ENCODE measurements at regions not wholly inside any gene's neighbourhood (a gene's known extent, or its start where the extent isn't known, plus 50 kb on each side); places are given as distances from the start of the nearest gene placed in this dataset.

GRCh38 chr10:30793093-30793492 lies 163.5 kb upstream of the LYZL2 start:
- DNase-seq (ENCODE audit: low read depth) = no peak
- H3K4me3 ChIP-seq (ENCODE audit: low read depth, low read length) = no peak overlapping the region
- TF ChIP-seq CTCF (conservative IDR thresholded peaks at IDR 0.05; ENCODE audit: low read depth, low read length) = no peak

GRCh38 chr10:30792025-30792424 lies 162.5 kb upstream of the LYZL2 start:
- H3K4me3 ChIP-seq (ENCODE audit: low read depth, low read length) = no peak overlapping the region
- no peak for TF ChIP-seq CTCF (conservative IDR thresholded peaks at IDR 0.05; ENCODE audit: low read depth, low read length)
- DNase-seq (ENCODE audit: low read depth) = no peak

GRCh38 chr10:30791197-30791611 lies 161.7 kb upstream of the LYZL2 start:
- TF ChIP-seq CTCF (conservative IDR thresholded peaks at IDR 0.05; ENCODE audit: low read depth, low read length) = no peak
- no peak for DNase-seq (ENCODE audit: low read depth)
- no peak overlapping the region for H3K4me3 ChIP-seq (ENCODE audit: low read depth, low read length)

GRCh38 chr10:30789806-30790205 lies 160.3 kb upstream of the LYZL2 start:
- no peak for TF ChIP-seq CTCF (conservative IDR thresholded peaks at IDR 0.05; ENCODE audit: low read depth, low read length)
- H3K4me3 ChIP-seq (ENCODE audit: low read depth, low read length) = no peak overlapping the region
- no peak for DNase-seq (ENCODE audit: low read depth)

- no peak overlapping the region for H3K4me3 ChIP-seq (ENCODE audit: low read depth, low read length)
- peak; percentile 44 for DNase-seq (ENCODE audit: low read depth)
- no peak for TF ChIP-seq CTCF (conservative IDR thresholded peaks at IDR 0.05; ENCODE audit: low read depth, low read length)
Observed at GRCh38 chr10:30788307-30788706, 158.8 kb upstream of the LYZL2 start.

- TF ChIP-seq CTCF (conservative IDR thresholded peaks at IDR 0.05; ENCODE audit: low read depth, low read length) = no peak
- no peak for DNase-seq (ENCODE audit: low read depth)
- no peak overlapping the region for H3K4me3 ChIP-seq (ENCODE audit: low read depth, low read length)
Observed at GRCh38 chr10:30786906-30787305, 157.4 kb upstream of the LYZL2 start.

GRCh38 chr10:30786131-30786530 lies 156.6 kb upstream of the LYZL2 start:
- no peak for DNase-seq (ENCODE audit: low read depth)
- no peak overlapping the region for H3K4me3 ChIP-seq (ENCODE audit: low read depth, low read length)
- no peak for TF ChIP-seq CTCF (conservative IDR thresholded peaks at IDR 0.05; ENCODE audit: low read depth, low read length)

Measured in choroid plexus epithelial cell (primary cell).